ENCODE measurements at regions not wholly inside any gene's neighbourhood (a gene's known extent, or its start where the extent isn't known, plus 50 kb on each side); places are given as distances from the start of the nearest gene placed in this dataset.

DNA sequence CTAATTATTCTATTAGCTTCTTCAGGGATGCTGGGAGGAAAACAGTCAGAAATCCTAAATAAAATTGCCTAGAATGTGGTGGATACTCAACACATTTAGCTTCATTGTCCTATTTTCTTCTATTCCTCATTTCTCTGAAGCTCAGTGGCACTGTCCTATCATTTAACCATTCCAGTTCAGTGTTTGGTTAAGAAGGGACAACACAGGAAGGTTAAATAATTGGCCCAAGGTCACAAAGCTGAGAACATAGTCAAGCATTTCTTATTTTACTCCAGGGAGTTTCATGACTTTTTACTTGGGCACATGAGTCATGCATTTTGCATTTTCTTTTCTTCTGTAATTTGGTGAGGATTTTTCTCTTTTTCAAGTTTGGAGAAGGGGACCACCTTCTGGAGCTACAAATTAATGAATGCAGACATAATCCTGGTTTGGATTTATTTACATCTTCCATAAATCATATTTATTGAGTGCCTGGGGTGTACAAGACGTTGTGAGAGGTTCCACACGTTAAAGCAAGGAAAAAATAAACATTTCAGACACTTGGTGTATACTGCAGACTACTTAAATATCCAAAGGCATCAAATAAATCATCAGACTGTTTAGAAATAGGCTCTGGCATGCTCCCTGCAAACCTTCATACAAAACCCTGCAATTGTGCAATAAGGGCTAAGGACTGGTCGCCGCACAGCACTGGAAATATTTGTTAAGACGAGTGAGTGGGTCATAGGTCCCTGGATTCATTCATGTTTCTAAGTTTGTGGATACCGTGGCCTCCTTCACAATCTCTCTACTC, 263.9 kb downstream of the MAF start:
- H3K27ac ChIP-seq (ENCODE audit: insufficient read depth, low read length) = no peak overlapping the region
- no peak overlapping the region for H2BK15ac ChIP-seq (ENCODE audit: low read depth, low read length)
- CTCF ChIA-PET = no interaction called here
- TF ChIP-seq NFE2L2 (IDR thresholded peaks at IDR 0.05; ENCODE audit: low read depth, low read length) (no peak), RAD21 (IDR thresholded peaks at IDR 0.05; ENCODE audit: low read length) (no peak), FOS (IDR thresholded peaks at IDR 0.05; ENCODE audit: low read depth, low read length) (no peak), RCOR1 (IDR thresholded peaks at IDR 0.05; ENCODE audit: insufficient replicate concordance, low read length) (no peak), MAFK (IDR thresholded peaks at IDR 0.05; ENCODE audit: low read depth, low read length) (no peak), SMC3 (IDR thresholded peaks at IDR 0.05; ENCODE audit: low read depth, low read length) (no peak), RFX5 (IDR thresholded peaks at IDR 0.05; ENCODE audit: low read depth, low read length) (no peak), CEBPB (IDR thresholded peaks at IDR 0.05; ENCODE audit: low read depth, low read length) (no peak), MAZ (IDR thresholded peaks at IDR 0.05; ENCODE audit: borderline replicate concordance, low read depth, low read length) (no peak), POLR2A (IDR thresholded peaks at IDR 0.05; ENCODE audit: low read depth, low read length) (no peak), MXI1 (IDR thresholded peaks at IDR 0.05; ENCODE audit: borderline replicate concordance, low read depth, low read length) (no peak), BHLHE40 (IDR thresholded peaks at IDR 0.05; ENCODE audit: low read depth, low read length) (no peak), CHD1 (IDR thresholded peaks at IDR 0.05; ENCODE audit: low read depth, low read length) (no peak)
- TF ChIP-seq, protein P1, sequence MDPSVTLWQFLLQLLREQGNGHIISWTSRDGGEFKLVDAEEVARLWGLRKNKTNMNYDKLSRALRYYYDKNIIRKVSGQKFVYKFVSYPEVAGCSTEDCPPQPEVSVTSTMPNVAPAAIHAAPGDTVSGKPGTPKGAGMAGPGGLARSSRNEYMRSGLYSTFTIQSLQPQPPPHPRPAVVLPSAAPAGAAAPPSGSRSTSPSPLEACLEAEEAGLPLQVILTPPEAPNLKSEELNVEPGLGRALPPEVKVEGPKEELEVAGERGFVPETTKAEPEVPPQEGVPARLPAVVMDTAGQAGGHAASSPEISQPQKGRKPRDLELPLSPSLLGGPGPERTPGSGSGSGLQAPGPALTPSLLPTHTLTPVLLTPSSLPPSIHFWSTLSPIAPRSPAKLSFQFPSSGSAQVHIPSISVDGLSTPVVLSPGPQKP (IDR thresholded peaks at IDR 0.05; ENCODE audit: borderline replicate concordance, low read depth, low read length) = no peak
- TF ChIP-seq, protein P2, sequence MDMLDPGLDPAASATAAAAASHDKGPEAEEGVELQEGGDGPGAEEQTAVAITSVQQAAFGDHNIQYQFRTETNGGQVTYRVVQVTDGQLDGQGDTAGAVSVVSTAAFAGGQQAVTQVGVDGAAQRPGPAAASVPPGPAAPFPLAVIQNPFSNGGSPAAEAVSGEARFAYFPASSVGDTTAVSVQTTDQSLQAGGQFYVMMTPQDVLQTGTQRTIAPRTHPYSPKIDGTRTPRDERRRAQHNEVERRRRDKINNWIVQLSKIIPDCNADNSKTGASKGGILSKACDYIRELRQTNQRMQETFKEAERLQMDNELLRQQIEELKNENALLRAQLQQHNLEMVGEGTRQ (IDR thresholded peaks at IDR 0.05; ENCODE audit: low read depth, low read length) = no peak
- TF ChIP-seq, protein P3, sequence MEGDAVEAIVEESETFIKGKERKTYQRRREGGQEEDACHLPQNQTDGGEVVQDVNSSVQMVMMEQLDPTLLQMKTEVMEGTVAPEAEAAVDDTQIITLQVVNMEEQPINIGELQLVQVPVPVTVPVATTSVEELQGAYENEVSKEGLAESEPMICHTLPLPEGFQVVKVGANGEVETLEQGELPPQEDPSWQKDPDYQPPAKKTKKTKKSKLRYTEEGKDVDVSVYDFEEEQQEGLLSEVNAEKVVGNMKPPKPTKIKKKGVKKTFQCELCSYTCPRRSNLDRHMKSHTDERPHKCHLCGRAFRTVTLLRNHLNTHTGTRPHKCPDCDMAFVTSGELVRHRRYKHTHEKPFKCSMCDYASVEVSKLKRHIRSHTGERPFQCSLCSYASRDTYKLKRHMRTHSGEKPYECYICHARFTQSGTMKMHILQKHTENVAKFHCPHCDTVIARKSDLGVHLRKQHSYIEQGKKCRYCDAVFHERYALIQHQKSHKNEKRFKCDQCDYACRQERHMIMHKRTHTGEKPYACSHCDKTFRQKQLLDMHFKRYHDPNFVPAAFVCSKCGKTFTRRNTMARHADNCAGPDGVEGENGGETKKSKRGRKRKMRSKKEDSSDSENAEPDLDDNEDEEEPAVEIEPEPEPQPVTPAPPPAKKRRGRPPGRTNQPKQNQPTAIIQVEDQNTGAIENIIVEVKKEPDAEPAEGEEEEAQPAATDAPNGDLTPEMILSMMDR (conservative IDR thresholded peaks at IDR 0.05; ENCODE audit: low read depth, low read length) = no peak
- H3K4me2 ChIP-seq (ENCODE audit: low read depth, low read length) = no peak overlapping the region
- no peaks in the 10 kb centered on the region for H3K79me1 ChIP-seq (ENCODE audit: low read depth in 1 of 2, low read length in 2 of 2)
- H3K36me3 ChIP-seq (ENCODE audit: control insufficient read depth, insufficient read depth, low read length) = no peaks in the 10 kb centered on the region
- no peak overlapping the region for H2AFZ ChIP-seq (replicated peaks; ENCODE audit: low read length, poor library complexity)
- dilution Hi-C loops (cut with HindIII; ENCODE audit: low sequenced_read_pairs, unreplicated experiment) = no loop called here
- no peak overlapping the region for H3K18ac ChIP-seq (ENCODE audit: low read depth, low read length)
- POLR2A ChIA-PET (ENCODE audit: unreplicated experiment) = no interaction called here
- peaks cover 30% of the 10 kb centered on the region for H3K9me3 ChIP-seq (ENCODE audit: control insufficient read depth, insufficient read depth, low read length)
- no peak overlapping the region for H4K5ac ChIP-seq (ENCODE audit: low read depth, low read length)
- H2AK5ac ChIP-seq (ENCODE audit: low read depth, low read length) = no peak overlapping the region
- H3K9ac ChIP-seq (ENCODE audit: low read depth, low read length) = no peak overlapping the region
- no TSS peak for BruUV-seq (replicated peaks)
- H3K4ac ChIP-seq (ENCODE audit: low read depth, low read length) = no peak overlapping the region
- intact Hi-C loops (cut with micrococcal nuclease) = no loop called here
- no peaks in the 10 kb centered on the region for H3K9me1 ChIP-seq (ENCODE audit: insufficient read depth, low read length)
- no peaks in the 10 kb centered on the region for H4K20me1 ChIP-seq (ENCODE audit: insufficient read depth, low read length)
- no peak for DNase-seq
- no peak overlapping the region for H4K8ac ChIP-seq (ENCODE audit: low read depth in 2 of 2, low read length in 2 of 2)
- H2BK20ac ChIP-seq (ENCODE audit: low read depth, low read length) = no peak overlapping the region
- in situ Hi-C loops (cut with MboI; ENCODE audit: low sequenced_read_pairs) = no loop called here
- no peak overlapping the region for H2BK120ac ChIP-seq (ENCODE audit: low read depth, low read length)
- H2AK9ac ChIP-seq (replicated peaks; ENCODE audit: low read depth, low read length, poor library complexity) = no peak overlapping the region
- no CpG with 5 or more reads among the region's 6 CpGs for WGBS, 2 experiments (ENCODE audit: extremely low coverage in 2 of 2, insufficient read length in 1 of 2)
- no peak overlapping the region for H3K14ac ChIP-seq (replicated peaks; ENCODE audit: low read depth, low read length)
- no peak overlapping the region for H3K4me3 ChIP-seq (ENCODE audit: insufficient read depth, low read depth, low read length)
- H2BK5ac ChIP-seq (ENCODE audit: low read depth, low read length, poor library complexity, severe bottlenecking) = no peak overlapping the region
- no peak overlapping the region for H4K91ac ChIP-seq (ENCODE audit: insufficient read depth, low read depth, low read length)
- H3K23ac ChIP-seq (ENCODE audit: low read depth, low read length) = no peak overlapping the region
- no peaks in the 10 kb centered on the region for H3K4me1 ChIP-seq (ENCODE audit: control insufficient read depth, insufficient read depth, low read length)
- no peak for ATAC-seq (ENCODE audit: low read depth)
- H3K27me3 ChIP-seq (ENCODE audit: control insufficient read depth, insufficient read depth, low read length) = no peaks in the 10 kb centered on the region
- H3K56ac ChIP-seq (ENCODE audit: extremely low read depth, insufficient read depth, low read length) = no peak overlapping the region
